ENCODE measurements at regions not wholly inside any gene's neighbourhood (a gene's known extent, or its start where the extent isn't known, plus 50 kb on each side); places are given as distances from the start of the nearest gene placed in this dataset.
A peak's percentile ranks its signal among the peaks of the same experiment; 100 is the strongest.
"Not testable (repeated sequence)": the region's sequence is repeated elsewhere in the genome, so short reads cannot be mapped to it uniquely, and the experiment has no call there.

DNA sequence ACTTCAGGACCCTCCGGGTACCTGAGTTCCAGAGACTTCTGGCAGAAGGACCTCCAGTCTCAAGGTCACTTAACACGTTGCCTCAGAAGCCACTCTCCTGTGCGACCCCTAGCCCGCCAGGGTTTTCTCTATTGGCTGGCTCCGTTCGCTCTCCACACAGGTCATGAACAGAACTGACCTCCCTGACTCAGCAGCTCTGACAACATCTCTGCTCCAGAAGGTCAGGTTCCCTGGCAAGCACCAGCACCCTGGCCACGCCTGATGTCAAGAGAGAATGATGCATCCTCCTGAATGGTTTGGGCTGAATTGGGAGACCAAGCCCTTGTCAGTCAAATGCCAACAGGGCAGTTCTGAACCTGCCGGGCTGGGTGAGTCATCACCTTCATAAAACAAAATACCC lies 84.3 kb upstream of the TMEM45B start:
- DNase-seq, result no peak

DNA sequence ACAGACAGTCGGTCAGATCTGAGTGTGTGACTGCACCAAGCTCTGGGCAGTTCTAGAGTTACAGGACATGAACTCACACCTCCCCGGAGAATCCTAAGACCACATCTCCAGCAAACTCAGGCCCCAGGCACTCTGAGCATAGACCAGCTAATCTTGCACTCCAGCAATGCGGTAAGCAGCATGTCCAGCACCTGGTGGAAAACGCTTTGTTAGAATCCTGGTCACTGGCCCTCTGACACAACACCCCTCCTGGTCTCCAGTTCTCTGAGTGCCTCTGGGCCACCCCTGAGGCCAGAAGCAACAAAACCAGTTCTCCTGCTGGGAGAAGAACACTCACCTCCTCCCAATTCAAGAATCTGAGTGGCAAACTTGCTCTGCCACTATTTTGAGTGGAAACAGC lies 82.7 kb upstream of the TMEM45B start:
- DNase-seq, result no peak

DNA sequence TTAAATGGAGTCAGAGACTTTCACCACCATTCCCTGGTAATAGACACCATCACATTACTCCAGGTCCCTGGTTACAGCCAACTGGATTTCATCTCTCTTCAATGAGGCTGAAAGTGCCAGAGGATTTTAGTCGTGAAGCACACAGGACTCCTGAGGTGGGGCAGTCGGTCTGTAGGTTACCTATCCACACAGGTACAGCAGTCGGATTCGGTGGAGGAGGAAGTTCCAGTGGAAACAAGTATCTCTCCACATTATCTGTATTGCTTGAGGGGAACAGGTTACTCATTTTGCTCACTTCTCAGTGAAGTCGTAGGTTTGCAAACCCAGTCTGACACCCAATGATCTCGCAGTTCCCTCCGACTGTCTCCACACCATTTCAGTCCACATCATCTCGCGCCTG lies 82.3 kb upstream of the TMEM45B start:
- no peak for DNase-seq

DNA sequence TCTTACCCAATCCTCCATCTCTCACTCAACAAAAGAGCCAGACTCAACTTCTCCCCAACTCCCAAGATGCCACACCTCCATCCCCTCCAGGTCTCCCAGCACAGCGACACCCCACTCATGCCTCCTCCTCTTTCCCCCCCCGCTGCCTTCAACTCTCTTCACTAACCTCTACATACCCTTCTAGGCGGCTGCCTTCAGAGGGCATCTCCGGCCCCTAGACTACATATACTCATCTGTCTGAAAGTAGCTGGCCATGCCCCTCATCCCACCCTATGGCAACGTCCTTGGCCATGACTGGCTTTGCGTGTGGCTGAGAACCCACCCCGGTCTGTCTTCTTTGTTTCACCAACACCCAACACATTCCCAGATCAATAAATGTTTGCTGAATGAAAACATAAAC lies 81.7 kb upstream of the TMEM45B start:
- DNase-seq, result no peak

DNA sequence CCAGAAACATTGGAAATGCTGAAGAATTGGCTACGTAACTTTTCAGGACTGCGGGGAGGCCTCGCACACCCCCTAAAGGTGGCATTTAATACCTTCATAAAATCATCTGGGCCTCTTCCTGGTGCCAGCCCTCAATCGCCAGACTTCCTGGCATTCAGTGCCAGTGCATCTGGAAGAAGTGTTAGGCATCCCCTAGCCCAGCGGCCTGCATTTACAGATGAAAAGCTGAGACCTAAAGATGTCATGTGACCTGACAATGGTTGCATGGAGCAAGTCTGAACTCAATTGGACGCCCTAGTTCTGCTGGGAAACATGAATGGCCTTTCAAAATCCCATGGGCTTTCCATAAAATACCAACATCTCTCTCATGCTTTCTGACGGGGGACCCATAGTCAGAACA lies 81.0 kb upstream of the TMEM45B start:
- DNase-seq, result no peak

DNA sequence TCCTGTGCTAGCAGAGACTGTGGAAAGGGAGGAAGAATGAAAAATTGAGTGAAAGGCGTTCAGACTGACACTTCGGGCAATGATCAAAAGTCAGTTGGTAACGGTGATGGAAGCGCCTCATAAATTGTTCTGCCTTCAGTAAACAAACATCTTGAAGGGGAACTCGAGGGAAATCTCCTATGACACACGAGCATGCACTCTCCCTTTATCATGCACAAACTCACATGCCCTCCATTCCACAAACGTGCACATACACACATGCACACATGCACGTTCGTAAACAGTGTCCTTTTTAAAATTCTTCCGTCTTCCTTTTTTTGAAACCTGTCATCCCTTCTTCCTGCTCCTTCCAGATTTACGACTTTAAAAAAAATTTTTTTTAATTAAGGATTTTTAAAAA lies 77.8 kb upstream of the TMEM45B start:
- DNase-seq, result no peak

DNA sequence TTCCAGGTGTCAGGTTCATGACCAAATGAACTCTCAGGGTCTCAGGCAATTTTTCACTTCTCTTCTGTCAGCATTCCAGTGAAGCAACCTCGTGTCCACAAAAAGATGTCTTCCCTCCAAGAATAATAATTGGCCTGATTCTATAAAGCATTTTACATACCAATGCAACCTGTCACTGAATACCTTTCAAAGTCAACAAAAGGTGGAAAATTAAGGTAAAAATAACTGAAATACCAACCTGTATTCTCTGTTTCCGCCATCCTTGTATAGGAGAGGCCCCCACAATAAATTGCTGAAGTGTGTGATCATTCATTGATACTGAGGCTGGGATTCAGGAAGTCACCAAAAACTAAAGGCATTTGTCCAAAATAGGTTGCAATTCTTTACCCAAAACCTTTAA lies 77.4 kb upstream of the TMEM45B start:
- no peak for DNase-seq

DNA sequence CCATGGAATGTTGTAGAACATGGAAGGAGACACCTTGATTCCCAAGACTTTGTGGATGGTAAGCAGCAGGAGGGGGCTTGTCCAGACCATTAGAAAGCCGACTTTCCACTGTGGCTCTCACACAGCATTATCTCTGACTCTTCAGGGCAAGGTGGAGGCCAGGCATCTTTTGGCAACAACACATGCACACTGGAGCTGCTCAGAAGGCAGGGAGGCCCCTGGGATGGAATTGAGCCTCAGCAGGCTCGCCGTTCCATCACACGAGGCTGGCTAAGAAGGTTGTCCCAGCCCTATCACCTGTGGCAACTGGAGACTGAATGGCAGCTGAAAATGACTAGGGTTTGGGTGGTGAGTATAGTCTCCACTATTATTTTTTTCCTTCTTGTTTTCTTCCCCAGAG lies 76.3 kb upstream of the TMEM45B start:
- no peak for DNase-seq

DNA sequence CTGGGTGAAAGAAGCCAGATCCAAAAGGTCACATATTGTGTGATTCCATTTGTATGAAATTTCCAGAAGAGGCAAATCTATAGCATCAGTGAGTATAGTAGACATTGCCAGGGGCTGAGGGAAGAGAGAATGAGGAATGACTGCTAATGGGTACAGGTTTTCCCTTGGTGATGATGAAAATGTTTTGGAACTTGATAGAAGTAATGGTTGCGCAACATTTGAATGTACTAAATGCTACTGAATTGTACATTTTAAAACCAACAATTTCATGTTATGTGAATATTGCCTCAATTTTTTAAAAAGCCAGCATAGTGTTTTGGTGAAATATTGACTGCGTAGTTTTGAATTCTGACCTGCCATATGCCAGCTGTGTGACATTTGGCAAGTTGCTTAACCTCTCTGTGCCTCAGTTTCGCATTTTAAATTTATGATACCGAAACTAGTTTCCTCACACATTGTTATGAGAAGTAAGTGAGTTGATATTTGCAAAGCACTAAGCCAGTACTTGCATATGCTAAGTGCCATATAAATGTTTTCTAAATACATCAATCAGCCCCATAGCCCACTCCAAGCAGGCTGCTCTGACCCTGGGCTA lies 75.4 kb upstream of the TMEM45B start:
- DNase-seq, result no peak

DNA sequence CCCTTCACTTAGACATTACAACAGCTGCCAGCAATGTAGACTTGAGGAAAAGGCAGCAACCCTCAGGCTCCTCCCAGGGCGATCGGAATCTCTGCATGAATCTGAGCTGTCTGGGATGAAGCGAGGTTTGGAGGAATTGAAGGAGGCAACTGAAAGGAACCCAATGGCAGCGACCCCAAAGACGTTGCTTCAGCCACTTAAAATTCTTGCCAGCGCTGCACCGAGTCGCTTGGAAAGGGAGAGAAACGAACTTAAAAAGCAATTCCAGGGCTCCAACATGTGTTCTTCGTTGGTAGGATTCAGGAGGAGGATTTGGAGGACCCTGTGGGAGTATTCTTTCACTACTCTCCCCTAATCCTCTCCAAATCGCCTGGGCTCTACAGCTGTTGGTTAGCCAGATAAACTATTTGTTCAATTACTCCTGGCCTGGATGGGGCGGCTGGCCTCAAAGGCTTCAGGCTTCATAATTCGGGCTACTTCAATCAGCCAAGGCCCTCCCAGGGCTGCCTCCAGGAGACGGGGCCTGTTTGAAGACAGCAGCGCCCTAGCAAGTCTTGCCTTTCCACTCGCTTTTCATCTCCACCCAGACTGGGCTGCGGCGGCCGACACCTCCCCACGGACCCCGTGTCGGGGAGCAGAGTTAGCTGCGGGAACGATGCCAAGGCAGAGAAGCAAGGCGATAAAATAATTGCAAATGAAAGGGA lies 72.4 kb upstream of the TMEM45B start:
- no peak for DNase-seq

DNA sequence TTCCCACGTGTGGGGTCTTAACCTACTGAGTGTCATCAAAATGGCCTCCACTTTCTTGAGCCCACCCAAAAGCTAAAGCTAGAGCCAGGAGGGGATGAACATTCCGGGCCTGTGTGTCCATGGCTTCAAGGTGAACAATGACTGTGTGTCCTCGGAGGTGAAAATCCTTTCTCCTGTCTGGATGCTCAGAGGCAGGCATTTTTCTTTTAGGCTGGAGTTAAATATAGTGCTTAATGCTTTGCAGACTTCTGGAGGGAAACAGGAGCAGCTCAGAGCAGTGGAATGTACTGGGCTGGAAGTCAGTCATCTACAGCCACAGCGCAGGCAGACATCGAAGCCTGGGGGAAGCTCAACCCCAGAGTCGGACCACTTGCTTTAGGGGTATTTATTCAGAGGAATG lies 68.6 kb upstream of the TMEM45B start:
- no peak for DNase-seq

DNA sequence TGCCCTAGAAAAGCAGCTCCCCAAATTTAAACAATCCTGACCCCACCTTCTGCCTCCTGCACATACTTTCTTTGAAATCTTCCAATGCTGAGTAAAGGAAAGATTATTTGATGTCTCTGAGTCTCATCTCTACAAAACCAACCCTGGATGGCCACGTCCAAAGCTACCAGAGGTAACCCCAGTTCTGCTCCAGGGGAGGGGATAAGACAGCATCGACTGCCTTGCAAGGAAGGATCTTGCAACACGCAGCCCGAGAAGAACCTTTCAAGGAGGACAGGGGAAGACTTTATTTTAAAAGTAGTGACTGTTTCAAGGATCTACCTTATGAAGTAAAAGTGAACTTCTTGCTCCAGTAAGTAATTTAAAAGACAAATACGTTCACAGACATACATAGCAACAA lies 66.5 kb upstream of the TMEM45B start:
- no peak for DNase-seq

DNA sequence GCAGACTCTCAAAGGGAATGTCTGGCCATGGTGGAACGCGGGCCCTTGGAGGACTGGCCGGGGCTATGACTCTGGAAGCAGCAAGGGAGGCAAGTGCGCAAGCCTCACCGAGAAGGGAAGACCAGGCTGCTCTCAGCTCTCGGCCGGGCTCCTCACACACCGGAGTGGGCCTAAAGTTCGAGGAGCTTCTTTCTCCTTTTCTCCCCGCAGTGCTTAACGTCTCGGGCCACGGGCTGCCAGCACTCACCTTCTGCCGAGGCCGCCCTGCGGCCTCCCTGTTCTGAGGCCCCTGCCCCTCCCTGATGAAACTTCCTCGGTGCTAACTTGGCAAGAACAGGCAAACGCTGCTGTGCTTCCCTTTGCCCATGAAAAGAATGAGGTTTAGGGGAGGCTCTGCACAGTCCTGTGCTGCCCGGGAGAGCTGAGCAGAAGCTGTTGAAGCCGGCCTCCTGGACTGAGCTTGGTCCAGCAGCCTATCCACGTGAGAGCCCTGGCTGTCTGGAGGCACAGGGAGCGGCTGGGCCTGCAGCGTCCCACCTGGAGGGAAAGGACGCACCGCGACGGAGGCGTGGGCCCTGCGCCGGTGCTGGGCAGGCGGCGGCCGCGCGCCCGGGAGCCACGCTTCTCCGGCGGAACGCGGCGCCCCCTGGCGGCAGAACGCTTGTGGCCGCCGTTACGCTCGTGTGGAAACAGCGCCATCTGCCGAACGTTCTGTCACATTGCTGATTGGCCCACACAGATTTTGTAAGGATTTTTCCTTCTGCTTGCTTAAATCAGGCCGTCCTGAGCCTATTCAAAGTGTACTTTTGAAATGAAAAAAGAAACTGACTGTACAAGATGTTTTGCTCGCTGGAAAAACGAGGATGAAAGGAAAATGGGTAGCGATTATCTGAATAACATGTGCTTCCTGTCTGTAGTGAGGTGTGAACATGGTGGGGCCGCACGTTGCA lies 65.0 kb upstream of the TMEM45B start:
- peak; percentile 71 for DNase-seq

DNA sequence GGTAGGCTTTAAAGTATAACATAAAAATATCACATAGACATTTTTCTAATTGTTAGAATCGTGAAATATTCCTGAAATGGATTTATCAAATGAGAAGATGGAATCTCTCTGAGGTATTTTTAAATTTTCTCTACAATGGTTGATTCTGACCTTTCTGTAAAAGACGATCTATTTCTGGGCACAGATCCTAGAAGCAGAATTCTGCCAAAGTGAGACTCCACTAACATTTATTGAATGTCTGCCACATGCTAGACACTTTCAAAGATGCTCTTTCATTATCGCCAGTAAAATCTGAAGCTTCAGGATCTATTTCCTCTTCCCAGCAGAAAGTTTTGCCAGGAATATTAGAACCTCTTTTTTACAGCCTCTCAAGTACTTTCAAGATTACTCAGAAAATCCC lies 64.1 kb upstream of the TMEM45B start:
- no peak for DNase-seq

DNA sequence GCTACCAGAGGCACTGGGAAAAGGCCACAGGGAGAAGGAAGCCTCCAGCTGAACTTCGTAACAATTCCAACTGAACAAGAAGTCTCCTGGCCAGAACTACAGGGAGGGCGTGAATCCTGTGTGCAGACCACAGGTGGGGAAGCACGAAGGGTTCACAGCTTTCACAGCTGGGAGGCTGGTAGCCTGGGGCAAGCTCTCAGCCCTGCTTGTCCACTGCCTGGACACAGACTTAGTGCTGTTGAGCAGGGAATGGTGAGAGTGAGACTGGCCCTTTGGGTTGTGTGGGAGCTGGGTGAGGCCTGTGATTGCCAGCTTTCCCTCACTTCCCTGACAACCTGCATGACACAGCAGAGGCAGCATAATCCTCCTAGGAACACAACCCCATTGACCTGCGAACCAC lies 52.1 kb upstream of the TMEM45B start:
- not testable (repeated sequence) for DNase-seq

DNA sequence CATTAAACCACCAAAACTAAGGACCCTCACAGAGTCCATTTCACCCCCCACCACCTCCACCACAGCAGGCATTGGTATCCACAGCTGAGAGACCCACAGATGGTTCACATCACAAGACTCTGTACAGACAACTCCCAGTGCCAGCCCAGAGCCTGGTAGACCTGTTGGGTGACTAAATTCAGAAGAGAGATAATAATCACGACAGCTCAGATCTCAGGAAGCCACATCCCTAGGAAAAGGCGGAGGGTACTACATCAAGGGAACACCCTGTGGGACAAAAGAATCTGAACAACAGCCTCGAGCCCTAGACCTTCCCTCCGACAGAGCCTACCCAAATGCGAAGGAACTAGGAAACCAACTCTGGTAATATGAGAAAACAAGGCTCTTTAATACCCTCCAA lies 51.4 kb upstream of the TMEM45B start:
- not testable (repeated sequence) for DNase-seq

Measured in activated gamma-delta T cell treated with Interleukin-2 at 50 U/mL for 16 hours (primary cell).